ENCODE measurements at regions not wholly inside any gene's neighbourhood (a gene's known extent, or its start where the extent isn't known, plus 50 kb on each side); places are given as distances from the start of the nearest gene placed in this dataset.
A peak's percentile ranks its signal among the peaks of the same experiment; 100 is the strongest.

DNA sequence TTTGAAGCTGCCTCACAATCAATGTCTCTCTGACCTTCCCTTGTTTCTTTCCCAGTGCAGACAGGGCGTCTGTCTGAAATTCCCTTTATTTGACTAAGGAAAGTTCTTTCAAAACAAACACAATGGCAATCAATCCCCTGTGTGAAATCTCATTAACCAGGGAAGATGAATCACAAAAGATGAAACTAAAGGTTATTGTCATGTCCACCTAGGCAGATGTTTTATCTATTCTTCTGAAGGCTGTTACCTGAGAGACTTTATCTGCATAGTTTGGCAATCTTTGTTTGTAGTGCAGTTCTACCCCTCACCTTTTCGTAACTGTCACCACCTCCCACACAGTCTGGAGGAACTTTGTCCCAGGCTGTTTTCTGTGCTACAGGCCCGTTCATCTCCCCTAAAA, 217.5 kb upstream of the RIOK2 start:
- peaks cover 26% of the 10 kb centered on the region for H3K9me3 ChIP-seq (ENCODE audit: insufficient read depth, low read depth, low read length)
- peak overlapping the region; percentile 14 for H3K4me3 ChIP-seq (ENCODE audit: low read length)
- H3K27me3 ChIP-seq (ENCODE audit: insufficient read depth, low read length), result no peaks in the 10 kb centered on the region
- 25% methylated on average over 3 of the region's 3 CpGs for WGBS
- H3K4me1 ChIP-seq (ENCODE audit: insufficient read depth, low read length), result peaks cover 28% of the 10 kb centered on the region
- H3K9ac ChIP-seq (ENCODE audit: low read depth, low read length), result no peak overlapping the region
- no peaks in the 10 kb centered on the region for H3K36me3 ChIP-seq (ENCODE audit: insufficient read depth, low read length)
- peak overlapping the region; percentile 83 for H3K27ac ChIP-seq (ENCODE audit: low read depth, low read length)

DNA sequence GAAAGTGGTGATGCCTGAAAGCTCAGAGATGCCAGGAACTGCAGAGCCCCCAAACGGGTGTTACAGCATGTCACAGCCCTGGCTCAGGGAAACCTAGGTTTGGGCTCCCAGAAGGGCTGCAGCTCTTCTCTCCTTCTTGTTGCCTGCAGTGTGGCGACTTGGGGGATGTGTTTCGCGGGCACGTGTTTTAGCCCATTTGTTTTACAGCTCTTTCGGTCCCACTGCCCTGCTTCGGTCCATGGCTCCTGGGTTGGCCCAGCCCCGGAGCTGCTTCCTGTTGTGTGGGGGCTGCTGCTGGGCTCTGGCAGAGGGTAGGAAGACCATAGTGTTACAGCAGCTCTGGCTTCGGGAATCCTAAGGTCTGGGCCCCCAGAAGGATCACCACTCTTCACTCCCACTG, 222.9 kb upstream of the RIOK2 start:
- Histone ChIP-seq H3K9me3 (ENCODE audit: insufficient read depth, low read depth, low read length) (0 out of 2 replicates have a peak, but pooled peaks cover 3% of the 10 kb centered on the region), H3K9ac (ENCODE audit: low read depth, low read length) (no peak overlapping the region), H3K27me3 (ENCODE audit: insufficient read depth, low read length) (no peaks in the 10 kb centered on the region), H3K27ac (ENCODE audit: low read depth, low read length) (no peak overlapping the region), H3K4me1 (ENCODE audit: insufficient read depth, low read length) (peaks cover 18% of the 10 kb centered on the region), H3K36me3 (ENCODE audit: insufficient read depth, low read length) (no peaks in the 10 kb centered on the region), H3K4me3 (ENCODE audit: low read length) (no peak overlapping the region)
- WGBS, result 95% methylated on average over 9 of the region's 9 CpGs

DNA sequence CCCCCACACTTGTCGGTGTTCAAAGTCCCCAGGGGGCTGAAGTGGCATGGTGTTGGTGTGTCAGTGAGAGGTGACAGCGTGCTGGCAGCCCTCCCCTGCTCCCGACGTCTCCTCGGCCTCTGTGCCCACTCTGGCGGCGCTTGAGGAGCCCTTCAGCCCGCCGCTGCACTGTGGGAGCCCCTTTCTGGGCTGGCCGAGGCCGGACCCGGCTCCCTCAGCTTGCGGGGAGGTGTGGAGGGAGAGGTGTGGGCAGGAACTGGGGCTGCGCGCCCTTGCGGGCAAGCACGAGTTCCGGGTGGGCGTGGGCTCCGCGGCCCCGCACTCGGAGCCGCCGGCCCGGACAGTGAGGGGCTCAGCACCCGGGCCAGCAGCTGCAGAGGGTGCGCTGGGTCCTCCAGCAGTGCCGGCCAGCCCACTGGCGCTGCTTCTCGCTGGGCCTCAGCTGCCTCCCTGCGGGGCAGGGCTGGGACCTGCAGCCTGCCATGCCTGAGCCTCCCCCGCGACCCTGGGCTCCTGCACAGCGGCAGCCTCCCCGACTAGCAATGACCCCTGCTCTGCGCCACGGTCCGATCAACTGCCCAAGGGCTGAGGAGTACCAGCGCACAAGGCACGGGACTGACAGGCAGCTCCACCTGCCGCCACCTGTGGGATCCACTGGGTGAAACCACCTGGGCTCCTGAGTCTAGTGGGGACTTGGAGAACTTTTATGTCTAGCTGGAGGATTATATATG, 224.1 kb upstream of the RIOK2 start:
- no peaks in the 10 kb centered on the region for H3K27me3 ChIP-seq (ENCODE audit: insufficient read depth, low read length)
- 0 out of 2 replicates have a peak, but pooled peaks cover 3% of the 10 kb centered on the region for H3K9me3 ChIP-seq (ENCODE audit: insufficient read depth, low read depth, low read length)
- WGBS, result 96% methylated on average over 41 of the region's 42 CpGs
- H3K4me1 ChIP-seq (ENCODE audit: insufficient read depth, low read length), result peaks cover 10% of the 10 kb centered on the region
- H3K4me3 ChIP-seq (ENCODE audit: low read length), result no peak overlapping the region
- no peak overlapping the region for H3K9ac ChIP-seq (ENCODE audit: low read depth, low read length)
- H3K36me3 ChIP-seq (ENCODE audit: insufficient read depth, low read length), result no peaks in the 10 kb centered on the region
- no peak overlapping the region for H3K27ac ChIP-seq (ENCODE audit: low read depth, low read length)

DNA sequence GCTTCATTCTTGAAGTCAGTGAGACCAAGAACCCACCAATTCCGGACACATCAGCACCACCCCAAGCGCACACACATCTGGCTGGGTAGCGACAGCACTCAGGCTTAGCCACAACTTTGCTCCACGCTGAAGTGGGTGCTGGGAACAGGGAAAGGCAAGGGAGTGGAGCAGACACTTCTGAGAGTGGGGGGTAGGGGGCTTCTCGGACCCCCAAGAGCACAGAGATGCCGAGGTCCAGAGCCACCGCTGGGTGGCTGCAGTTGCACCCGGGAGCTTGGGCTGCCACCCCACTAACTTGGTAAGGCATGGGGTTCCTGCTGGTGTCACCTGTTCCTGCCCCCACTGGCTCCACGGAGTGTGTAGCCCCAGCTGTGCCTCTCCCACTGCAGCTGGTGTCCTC, 225.3 kb upstream of the RIOK2 start:
- no peak overlapping the region for H3K27ac ChIP-seq (ENCODE audit: low read depth, low read length)
- H3K4me1 ChIP-seq (ENCODE audit: insufficient read depth, low read length), result peaks cover 15% of the 10 kb centered on the region; the same call in 1 of the 2 replicates
- 84% methylated on average over 9 of the region's 9 CpGs for WGBS
- no peaks in the 10 kb centered on the region for H3K36me3 ChIP-seq (ENCODE audit: insufficient read depth, low read length)
- 0 out of 2 replicates have a peak, but pooled peaks cover 3% of the 10 kb centered on the region for H3K9me3 ChIP-seq (ENCODE audit: insufficient read depth, low read depth, low read length)
- H3K27me3 ChIP-seq (ENCODE audit: insufficient read depth, low read length), result no peaks in the 10 kb centered on the region
- H3K4me3 ChIP-seq (ENCODE audit: low read length), result no peak overlapping the region
- no peak overlapping the region for H3K9ac ChIP-seq (ENCODE audit: low read depth, low read length)

GRCh38 chr5:97412959-97413358, 229.9 kb upstream of the RIOK2 start:
- no peak overlapping the region for H3K27ac ChIP-seq (ENCODE audit: low read depth, low read length)
- no peaks in the 10 kb centered on the region for H3K27me3 ChIP-seq (ENCODE audit: insufficient read depth, low read length)
- peaks cover 19% of the 10 kb centered on the region for H3K4me1 ChIP-seq (ENCODE audit: insufficient read depth, low read length)
- no peaks in the 10 kb centered on the region for H3K36me3 ChIP-seq (ENCODE audit: insufficient read depth, low read length)
- H3K9ac ChIP-seq (ENCODE audit: low read depth, low read length), result no peak overlapping the region
- no peak overlapping the region for H3K4me3 ChIP-seq (ENCODE audit: low read length)
- 92% methylated on average over 2 of the region's 2 CpGs for WGBS
- no peaks in the 10 kb centered on the region for H3K9me3 ChIP-seq (ENCODE audit: insufficient read depth, low read depth, low read length)

GRCh38 chr5:97417986-97418385, 234.9 kb upstream of the RIOK2 start:
- Histone ChIP-seq H3K4me3 (ENCODE audit: low read length) (no peak overlapping the region), H3K36me3 (ENCODE audit: insufficient read depth, low read length) (no peaks in the 10 kb centered on the region), H3K9me3 (ENCODE audit: insufficient read depth, low read depth, low read length) (no peaks in the 10 kb centered on the region), H3K27me3 (ENCODE audit: insufficient read depth, low read length) (no peaks in the 10 kb centered on the region), H3K4me1 (ENCODE audit: insufficient read depth, low read length) (peaks cover 10% of the 10 kb centered on the region), H3K9ac (ENCODE audit: low read depth, low read length) (no peak overlapping the region), H3K27ac (ENCODE audit: low read depth, low read length) (no peak overlapping the region)

DNA sequence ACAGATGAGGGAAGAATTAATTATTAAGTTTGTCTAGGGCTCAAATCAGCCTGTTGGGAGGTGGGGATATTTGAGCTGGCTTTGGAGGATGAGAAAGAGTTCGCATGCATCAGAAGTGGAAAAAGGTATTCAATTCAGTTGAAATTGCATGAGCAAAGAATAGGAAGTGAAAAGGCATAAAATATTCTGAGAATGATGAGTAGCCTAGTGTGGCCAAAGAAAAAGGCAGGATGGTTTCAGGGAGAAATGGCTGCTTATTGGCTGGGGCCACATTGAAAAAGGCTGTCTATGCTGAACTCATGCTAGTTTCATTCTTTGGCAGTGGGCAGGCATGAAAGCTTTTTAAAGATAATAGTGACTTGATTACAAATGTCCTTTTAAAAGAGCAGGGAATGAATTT, 235.4 kb upstream of the RIOK2 start:
- Histone ChIP-seq H3K36me3 (ENCODE audit: insufficient read depth, low read length) (no peaks in the 10 kb centered on the region), H3K4me3 (ENCODE audit: low read length) (no peak overlapping the region), H3K9me3 (ENCODE audit: insufficient read depth, low read depth, low read length) (no peaks in the 10 kb centered on the region), H3K4me1 (ENCODE audit: insufficient read depth, low read length) (peaks cover 8% of the 10 kb centered on the region; the same call in 1 of the 2 replicates), H3K27ac (ENCODE audit: low read depth, low read length) (no peak overlapping the region), H3K9ac (ENCODE audit: low read depth, low read length) (no peak overlapping the region), H3K27me3 (ENCODE audit: insufficient read depth, low read length) (no peaks in the 10 kb centered on the region)
- 90% methylated on average over 1 of the region's 1 CpG for WGBS

DNA sequence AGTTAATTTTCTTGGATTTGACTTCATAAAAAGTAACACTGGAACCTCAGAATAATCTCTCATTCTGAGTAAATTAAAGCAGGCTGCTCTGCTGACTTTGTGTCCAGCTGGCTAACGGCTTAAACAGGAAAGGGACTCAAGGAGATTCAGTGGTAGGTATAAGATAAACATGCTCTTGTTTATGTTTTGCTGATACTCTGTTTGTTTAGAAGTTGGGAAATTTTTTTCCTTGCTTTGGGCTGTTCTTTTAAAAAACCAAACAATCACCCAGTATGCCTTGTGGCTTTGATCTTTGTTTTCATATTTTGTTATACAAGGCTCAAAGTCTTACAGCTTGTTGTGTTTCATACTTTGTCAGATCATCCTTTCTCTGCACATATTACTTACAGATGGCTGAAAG, 237.6 kb upstream of the RIOK2 start:
- Histone ChIP-seq H3K9me3 (ENCODE audit: insufficient read depth, low read depth, low read length) (no peaks in the 10 kb centered on the region), H3K4me1 (ENCODE audit: insufficient read depth, low read length) (no peaks in the 10 kb centered on the region; the same call in 1 of the 2 replicates), H3K27me3 (ENCODE audit: insufficient read depth, low read length) (no peaks in the 10 kb centered on the region), H3K27ac (ENCODE audit: low read depth, low read length) (no peak overlapping the region), H3K36me3 (ENCODE audit: insufficient read depth, low read length) (no peaks in the 10 kb centered on the region), H3K9ac (ENCODE audit: low read depth, low read length) (no peak overlapping the region), H3K4me3 (ENCODE audit: low read length) (no peak overlapping the region)
- WGBS, result 86% methylated on average over 1 of the region's 1 CpG

DNA sequence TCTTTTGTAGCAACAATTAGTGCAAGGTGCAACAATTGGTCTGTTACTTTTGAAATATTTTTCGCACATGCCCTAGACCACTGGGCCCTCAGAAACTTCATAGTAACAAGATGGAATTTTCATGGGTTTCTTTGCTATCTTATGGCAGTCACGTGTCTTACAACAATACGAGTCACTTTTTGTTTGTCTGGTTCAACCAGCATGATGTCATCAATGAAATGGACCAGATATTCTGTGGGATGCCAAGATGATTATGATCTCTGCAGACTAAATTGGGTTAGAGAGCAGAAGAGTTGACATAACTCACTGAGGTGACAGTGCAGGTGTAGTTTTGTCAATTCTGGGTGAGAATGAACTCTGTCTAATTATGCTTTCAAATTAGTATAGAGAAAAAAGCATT, 239.6 kb upstream of the RIOK2 start:
- Histone ChIP-seq H3K4me3 (ENCODE audit: low read length) (no peak overlapping the region), H3K27me3 (ENCODE audit: insufficient read depth, low read length) (no peaks in the 10 kb centered on the region), H3K4me1 (ENCODE audit: insufficient read depth, low read length) (no peaks in the 10 kb centered on the region; the same call in 1 of the 2 replicates), H3K9ac (ENCODE audit: low read depth, low read length) (no peak overlapping the region), H3K27ac (ENCODE audit: low read depth, low read length) (no peak overlapping the region), H3K36me3 (ENCODE audit: insufficient read depth, low read length) (no peaks in the 10 kb centered on the region), H3K9me3 (ENCODE audit: insufficient read depth, low read depth, low read length) (no peaks in the 10 kb centered on the region)
- WGBS, result 94% methylated on average over 3 of the region's 3 CpGs

- Histone ChIP-seq H3K9me3 (ENCODE audit: insufficient read depth, low read depth, low read length) (no peaks in the 10 kb centered on the region), H3K9ac (ENCODE audit: low read depth, low read length) (no peak overlapping the region), H3K27ac (ENCODE audit: low read depth, low read length) (no peak overlapping the region), H3K36me3 (ENCODE audit: insufficient read depth, low read length) (no peaks in the 10 kb centered on the region), H3K27me3 (ENCODE audit: insufficient read depth, low read length) (no peaks in the 10 kb centered on the region), H3K4me3 (ENCODE audit: low read length) (no peak overlapping the region), H3K4me1 (ENCODE audit: insufficient read depth, low read length) (no peaks in the 10 kb centered on the region)
- WGBS, result 90% methylated on average over 4 of the region's 4 CpGs
Observed at GRCh38 chr5:97425511-97425910, 242.5 kb upstream of the RIOK2 start.

GRCh38 chr5:97427235-97427634, 244.2 kb upstream of the RIOK2 start:
- 81% methylated on average over 1 of the region's 2 CpGs for WGBS
- H3K9me3 ChIP-seq (ENCODE audit: insufficient read depth, low read depth, low read length), result no peaks in the 10 kb centered on the region

DNA sequence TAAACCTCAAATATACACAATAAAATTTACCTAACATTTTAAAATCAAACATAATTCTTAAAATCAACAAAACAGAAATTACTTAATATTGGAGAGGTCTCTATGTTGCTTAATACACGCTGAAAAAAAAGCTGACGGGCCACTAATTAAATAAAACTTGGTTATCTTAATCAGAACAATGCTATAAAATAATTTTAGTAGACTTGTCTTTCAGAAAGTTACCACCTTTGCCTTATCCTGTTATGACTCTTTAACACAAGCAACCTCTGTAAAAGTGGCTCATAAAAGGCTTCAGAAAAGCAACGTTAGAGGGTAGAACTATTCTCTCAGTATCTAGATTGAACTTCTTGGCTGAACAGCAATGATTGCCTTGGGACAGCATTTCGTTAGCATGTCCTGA, 251.0 kb upstream of the RIOK2 start:
- 47% methylated on average over 2 of the region's 4 CpGs for WGBS
- Histone ChIP-seq H3K36me3 (ENCODE audit: insufficient read depth, low read length) (no peaks in the 10 kb centered on the region), H3K4me3 (ENCODE audit: low read length) (no peak overlapping the region), H3K27me3 (ENCODE audit: insufficient read depth, low read length) (no peaks in the 10 kb centered on the region), H3K27ac (ENCODE audit: low read depth, low read length) (no peak overlapping the region), H3K4me1 (ENCODE audit: insufficient read depth, low read length) (no peaks in the 10 kb centered on the region), H3K9ac (ENCODE audit: low read depth, low read length) (no peak overlapping the region), H3K9me3 (ENCODE audit: insufficient read depth, low read depth, low read length) (no peaks in the 10 kb centered on the region)

More at GRCh38 chr5:97427235-97427634, 244.2 kb upstream of the RIOK2 start:
- Histone ChIP-seq H3K4me3 (ENCODE audit: low read length) (no peak overlapping the region), H3K27me3 (ENCODE audit: insufficient read depth, low read length) (no peaks in the 10 kb centered on the region), H3K36me3 (ENCODE audit: insufficient read depth, low read length) (no peaks in the 10 kb centered on the region), H3K9ac (ENCODE audit: low read depth, low read length) (no peak overlapping the region), H3K4me1 (ENCODE audit: insufficient read depth, low read length) (no peaks in the 10 kb centered on the region), H3K27ac (ENCODE audit: low read depth, low read length) (no peak overlapping the region)
